Upper lobe of left lung (tissue), 4 donors: ENCODE measurements at regions not wholly inside any gene's neighbourhood (a gene's known extent, or its start where the extent isn't known, plus 50 kb on each side); places are given as distances from the start of the nearest gene placed in this dataset.
"Not testable (repeated sequence)": the region's sequence is repeated elsewhere in the genome, so short reads cannot be mapped to it uniquely, and the experiment has no call there.

Experiments used
- EP300 ChIP-seq, 4 donors: sonication (generic); formaldehyde crosslinking; IDR thresholded peaks; one replicate each; pipeline ENCODE4 v1.5.1; 2017; ENCODE audit warnings: antibody characterized with exemption in 4 of 4, control low read depth in 2 of 4
- POLR2A ChIP-seq, 4 donors: fragments of 450-650 bp; IDR thresholded peaks; one replicate each; pipeline ENCODE4 v1.5.1; 2016 to 2017; ENCODE audit warnings: antibody characterized with exemption in 4 of 4, mild to moderate bottlenecking in 2 of 4
- POLR2AphosphoS5 ChIP-seq, 2 donors: sonication (generic); formaldehyde crosslinking; IDR thresholded peaks; one replicate each; pipeline ENCODE4 v1.5.1; 2017; ENCODE audit warnings: antibody characterized with exemption in 2 of 2
- TF ChIP-seq, protein P1 (sequence below), 6 experiments: fragments of 450-650 bp in 4 of 6; fragments of 200-600 bp in 2 of 6; sonication (generic) in 2 of 6; IDR thresholded peaks; one replicate each; pipeline ENCODE4 v1.5.1; 2016 to 2019; ENCODE audit warnings: antibody characterized with exemption in 6 of 6

DNA sequence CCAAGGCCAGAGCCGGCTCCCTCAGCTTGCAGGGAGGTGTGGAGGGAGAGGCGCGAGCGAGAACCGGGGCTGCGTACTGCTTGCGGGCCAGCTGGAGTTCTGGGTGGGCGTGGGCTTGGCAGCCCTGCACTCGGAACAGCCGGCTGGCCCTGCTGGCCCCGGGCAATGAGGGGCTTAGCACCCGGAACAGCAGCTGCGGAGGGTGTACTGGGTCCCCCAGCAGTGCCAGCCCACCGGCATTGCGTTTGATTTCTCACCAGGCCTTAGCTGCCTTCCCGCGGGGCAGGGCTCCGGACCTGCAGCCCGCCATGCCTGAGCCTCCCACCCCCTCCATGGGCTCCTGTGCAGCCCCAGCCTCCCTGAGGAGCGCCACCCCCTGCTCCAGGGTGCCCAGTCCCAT lies 495.5 kb upstream of the PLXNA2 start:
- TF ChIP-seq, protein P1, sequence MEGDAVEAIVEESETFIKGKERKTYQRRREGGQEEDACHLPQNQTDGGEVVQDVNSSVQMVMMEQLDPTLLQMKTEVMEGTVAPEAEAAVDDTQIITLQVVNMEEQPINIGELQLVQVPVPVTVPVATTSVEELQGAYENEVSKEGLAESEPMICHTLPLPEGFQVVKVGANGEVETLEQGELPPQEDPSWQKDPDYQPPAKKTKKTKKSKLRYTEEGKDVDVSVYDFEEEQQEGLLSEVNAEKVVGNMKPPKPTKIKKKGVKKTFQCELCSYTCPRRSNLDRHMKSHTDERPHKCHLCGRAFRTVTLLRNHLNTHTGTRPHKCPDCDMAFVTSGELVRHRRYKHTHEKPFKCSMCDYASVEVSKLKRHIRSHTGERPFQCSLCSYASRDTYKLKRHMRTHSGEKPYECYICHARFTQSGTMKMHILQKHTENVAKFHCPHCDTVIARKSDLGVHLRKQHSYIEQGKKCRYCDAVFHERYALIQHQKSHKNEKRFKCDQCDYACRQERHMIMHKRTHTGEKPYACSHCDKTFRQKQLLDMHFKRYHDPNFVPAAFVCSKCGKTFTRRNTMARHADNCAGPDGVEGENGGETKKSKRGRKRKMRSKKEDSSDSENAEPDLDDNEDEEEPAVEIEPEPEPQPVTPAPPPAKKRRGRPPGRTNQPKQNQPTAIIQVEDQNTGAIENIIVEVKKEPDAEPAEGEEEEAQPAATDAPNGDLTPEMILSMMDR (IDR thresholded peaks at IDR 0.05): not testable (repeated sequence)
- not testable (repeated sequence) for TF ChIP-seq POLR2A, POLR2AphosphoS5, EP300 (IDR thresholded peaks at IDR 0.05)
